ENCODE measurements at regions not wholly inside any gene's neighbourhood (a gene's known extent, or its start where the extent isn't known, plus 50 kb on each side); places are given as distances from the start of the nearest gene placed in this dataset.

- no peak overlapping the region for H3K4me2 ChIP-seq (ENCODE audit: insufficient read depth, low read length)
- peaks cover 44% of the 10 kb centered on the region for H3K9me3 ChIP-seq (ENCODE audit: insufficient read depth, low read length, severe bottlenecking)
- H3K4me1 ChIP-seq (ENCODE audit: insufficient read depth, low read length), result no peaks in the 10 kb centered on the region
- no peak for ATAC-seq (ENCODE audit: insufficient read depth, low read depth)
- H2AFZ ChIP-seq (ENCODE audit: low read depth, low read length), result no peak overlapping the region
- no peak for TF ChIP-seq EZH2 (IDR thresholded peaks at IDR 0.05; ENCODE audit: borderline replicate concordance, low read depth, low read length, severe bottlenecking)
- TF ChIP-seq CTCF (IDR thresholded peaks at IDR 0.05; ENCODE audit: borderline replicate concordance, extremely low read depth, low read length, poor library complexity, severe bottlenecking), result no peak
- no peaks in the 10 kb centered on the region for H3K27me3 ChIP-seq (ENCODE audit: insufficient read depth, low read length, poor library complexity)
- no peaks in the 10 kb centered on the region for H3K36me3 ChIP-seq (ENCODE audit: insufficient read depth, low read length)
- no peaks in the 10 kb centered on the region for H3K79me2 ChIP-seq (ENCODE audit: insufficient read depth, low read length)
- no peak overlapping the region for H3K27ac ChIP-seq (ENCODE audit: low read length)
- no peaks in the 10 kb centered on the region for H4K20me1 ChIP-seq (ENCODE audit: insufficient read depth, low read length)
- no peak overlapping the region for H3K4me3 ChIP-seq (ENCODE audit: low read depth in 1 of 2, low read length in 2 of 2)
- H3K9ac ChIP-seq (ENCODE audit: low read depth, low read length), result no peak overlapping the region
- DNase-seq, result no peak
Measured at GRCh38 chr13:20285530-20285929, 53.4 kb upstream of the GJB6 start.

All from DND-41 (cell line).